ENCODE measurements at regions not wholly inside any gene's neighbourhood (a gene's known extent, or its start where the extent isn't known, plus 50 kb on each side); places are given as distances from the start of the nearest gene placed in this dataset.
"Not testable (repeated sequence)": the region's sequence is repeated elsewhere in the genome, so short reads cannot be mapped to it uniquely, and the experiment has no call there.

- TF ChIP-seq CTCF, JUNB (IDR thresholded peaks at IDR 0.05): not testable (repeated sequence)
Measured at GRCh38 chr2:58318949-58319348, 77.8 kb upstream of the FANCL start.

Data from A549 (cell line).